ENCODE measurements at regions not wholly inside any gene's neighbourhood (a gene's known extent, or its start where the extent isn't known, plus 50 kb on each side); places are given as distances from the start of the nearest gene placed in this dataset.

DNA sequence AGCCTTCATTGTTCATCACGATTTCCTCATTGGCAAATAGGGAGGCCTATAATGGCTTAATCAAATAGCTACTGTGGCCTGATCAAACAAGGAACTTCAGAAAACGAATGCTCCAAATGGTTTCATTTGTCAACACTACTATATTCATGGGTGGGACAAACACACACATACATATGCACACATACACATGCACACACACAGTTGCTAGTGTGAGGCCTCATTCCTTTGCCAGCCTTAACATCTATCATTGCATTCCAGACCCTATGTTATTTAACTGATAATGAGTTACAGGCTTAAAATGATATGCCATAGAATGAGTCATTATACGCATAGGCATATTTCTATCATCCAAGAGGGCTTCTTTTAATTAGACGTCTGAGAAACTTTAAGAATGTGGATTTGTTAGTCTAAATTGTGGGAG lies 140.2 kb downstream of the KLF5 start:
- Histone ChIP-seq H3K27me3 (ENCODE audit: low read length) (no peaks in the 10 kb centered on the region), H3K9me3 (ENCODE audit: low read length) (no peaks in the 10 kb centered on the region), H3K4me2 (ENCODE audit: low read depth, low read length, poor library complexity, severe bottlenecking) (no peak overlapping the region), H3K4me3 (ENCODE audit: low read length) (no peak overlapping the region), H3K4me1 (ENCODE audit: low read length) (no peaks in the 10 kb centered on the region), H2AFZ (ENCODE audit: low read length) (no peak overlapping the region), H3K79me2 (ENCODE audit: low read length) (no peaks in the 10 kb centered on the region), H3K9ac (ENCODE audit: low read length) (no peak overlapping the region), H4K20me1 (ENCODE audit: insufficient read depth, low read depth, low read length) (no peaks in the 10 kb centered on the region), H3K9me2 (replicated peaks; ENCODE audit: insufficient read depth, low read length) (no peaks in the 10 kb centered on the region), H3K27ac (ENCODE audit: low read length) (no peak overlapping the region), H3K36me3 (ENCODE audit: insufficient read depth, low read length) (no peaks in the 10 kb centered on the region)
- DNase-seq = no peak

DNA sequence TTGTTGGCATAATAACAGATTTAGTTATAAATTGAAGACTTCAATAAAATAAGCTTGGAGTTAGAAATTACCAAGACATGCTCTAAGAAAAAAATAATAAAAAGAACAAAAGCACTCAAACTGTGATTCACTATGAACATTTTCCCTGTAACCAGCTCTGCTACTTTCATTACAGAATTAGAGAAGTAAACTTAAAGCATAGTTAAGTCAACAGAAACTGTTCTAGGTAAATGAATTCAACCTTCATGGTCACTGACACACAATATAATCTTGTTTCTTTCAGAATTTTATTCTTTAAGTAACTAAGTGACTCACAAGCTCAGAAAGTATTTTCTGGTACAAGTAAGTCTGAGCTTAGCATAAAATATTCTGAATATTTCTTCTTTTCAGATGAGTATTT lies 136.3 kb downstream of the KLF5 start:
- Histone ChIP-seq H3K9me2 (replicated peaks; ENCODE audit: insufficient read depth, low read length) (no peaks in the 10 kb centered on the region), H3K9me3 (ENCODE audit: low read length) (no peaks in the 10 kb centered on the region), H3K4me1 (ENCODE audit: low read length) (no peaks in the 10 kb centered on the region), H3K79me2 (ENCODE audit: low read length) (no peaks in the 10 kb centered on the region), H3K9ac (ENCODE audit: low read length) (no peak overlapping the region), H3K4me2 (ENCODE audit: low read depth, low read length, poor library complexity, severe bottlenecking) (no peak overlapping the region), H4K20me1 (ENCODE audit: insufficient read depth, low read depth, low read length) (no peaks in the 10 kb centered on the region), H3K36me3 (ENCODE audit: insufficient read depth, low read length) (no peaks in the 10 kb centered on the region), H3K27me3 (ENCODE audit: low read length) (no peaks in the 10 kb centered on the region), H3K4me3 (ENCODE audit: low read length) (no peak overlapping the region), H2AFZ (ENCODE audit: low read length) (no peak overlapping the region), H3K27ac (ENCODE audit: low read length) (no peak overlapping the region)
- no peak for DNase-seq

DNA sequence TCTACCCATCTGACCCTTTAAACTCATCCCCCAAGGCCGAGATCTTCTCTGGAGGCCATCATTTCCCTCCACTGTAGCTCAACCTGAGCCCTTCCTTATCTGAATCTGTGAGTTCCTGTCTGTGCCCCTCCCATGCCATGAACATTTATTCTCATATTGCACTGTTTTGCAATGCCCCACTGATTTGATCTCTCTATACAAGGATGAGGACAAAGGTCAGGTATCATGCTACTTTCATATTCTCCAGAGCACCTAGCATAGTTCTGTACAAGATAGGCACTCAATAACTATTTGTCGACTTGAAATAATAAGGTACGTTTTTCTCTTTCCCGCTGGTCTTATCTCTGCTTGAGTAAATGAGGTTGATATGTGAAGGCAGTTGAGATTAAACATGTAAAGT lies 135.5 kb downstream of the KLF5 start:
- no peaks in the 10 kb centered on the region for H3K4me1 ChIP-seq (ENCODE audit: low read length)
- H3K27ac ChIP-seq (ENCODE audit: low read length) = no peak overlapping the region
- H3K36me3 ChIP-seq (ENCODE audit: insufficient read depth, low read length) = no peaks in the 10 kb centered on the region
- H3K79me2 ChIP-seq (ENCODE audit: low read length) = no peaks in the 10 kb centered on the region
- no peaks in the 10 kb centered on the region for H3K9me2 ChIP-seq (replicated peaks; ENCODE audit: insufficient read depth, low read length)
- H3K27me3 ChIP-seq (ENCODE audit: low read length) = no peaks in the 10 kb centered on the region
- no peaks in the 10 kb centered on the region for H3K9me3 ChIP-seq (ENCODE audit: low read length)
- DNase-seq = no peak
- H2AFZ ChIP-seq (ENCODE audit: low read length) = no peak overlapping the region
- no peak overlapping the region for H3K9ac ChIP-seq (ENCODE audit: low read length)
- no peak overlapping the region for H3K4me3 ChIP-seq (ENCODE audit: low read length)
- no peaks in the 10 kb centered on the region for H4K20me1 ChIP-seq (ENCODE audit: insufficient read depth, low read depth, low read length)
- H3K4me2 ChIP-seq (ENCODE audit: low read depth, low read length, poor library complexity, severe bottlenecking) = no peak overlapping the region

DNA sequence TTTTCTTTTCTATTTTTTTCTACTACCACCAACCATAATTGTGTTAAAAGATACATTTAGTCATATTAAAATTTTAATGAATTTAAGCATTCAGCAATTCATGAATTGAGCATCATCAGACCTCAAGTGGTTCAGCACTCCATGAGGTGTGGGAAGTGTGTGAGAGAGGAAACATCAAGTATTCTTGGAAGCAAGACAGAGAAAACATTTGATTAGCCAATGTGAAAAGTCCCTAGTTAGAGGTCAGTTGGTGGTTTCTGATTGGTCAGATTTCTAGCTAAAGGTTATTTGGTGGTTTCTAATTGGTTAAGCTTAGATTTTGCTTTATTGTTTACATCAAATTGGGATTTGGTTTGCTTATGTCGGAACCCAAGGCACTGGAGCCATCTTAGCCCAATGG lies 134.7 kb downstream of the KLF5 start:
- Histone ChIP-seq H3K4me2 (ENCODE audit: low read depth, low read length, poor library complexity, severe bottlenecking) (no peak overlapping the region), H3K9me3 (ENCODE audit: low read length) (no peaks in the 10 kb centered on the region), H3K79me2 (ENCODE audit: low read length) (no peaks in the 10 kb centered on the region), H3K4me1 (ENCODE audit: low read length) (no peaks in the 10 kb centered on the region), H3K27me3 (ENCODE audit: low read length) (no peaks in the 10 kb centered on the region), H2AFZ (ENCODE audit: low read length) (no peak overlapping the region), H3K9me2 (replicated peaks; ENCODE audit: insufficient read depth, low read length) (no peaks in the 10 kb centered on the region), H3K27ac (ENCODE audit: low read length) (no peak overlapping the region), H3K36me3 (ENCODE audit: insufficient read depth, low read length) (no peaks in the 10 kb centered on the region), H3K9ac (ENCODE audit: low read length) (no peak overlapping the region), H3K4me3 (ENCODE audit: low read length) (no peak overlapping the region), H4K20me1 (ENCODE audit: insufficient read depth, low read depth, low read length) (no peaks in the 10 kb centered on the region)
- no peak for DNase-seq

DNA sequence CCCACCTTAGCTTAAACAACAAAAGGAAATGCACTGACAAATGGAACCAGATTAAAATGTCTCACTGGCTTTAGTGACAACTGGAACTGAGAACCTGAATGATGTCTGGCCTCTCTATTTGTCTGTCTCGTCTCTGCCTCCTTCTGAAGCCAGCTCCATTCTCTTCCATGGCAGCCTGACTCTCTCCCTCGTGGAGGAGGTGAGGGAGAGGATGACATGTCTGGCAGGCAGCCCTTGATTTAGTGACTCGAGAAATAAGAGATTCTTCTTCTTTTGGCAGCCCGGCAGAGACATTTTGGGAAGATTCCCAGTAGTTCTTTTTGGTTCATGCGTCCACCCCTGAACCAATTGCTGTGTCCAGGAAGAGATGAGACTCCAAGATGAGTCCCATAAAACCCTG lies 131.7 kb downstream of the KLF5 start:
- Histone ChIP-seq H3K36me3 (ENCODE audit: insufficient read depth, low read length) (no peaks in the 10 kb centered on the region), H3K9me2 (replicated peaks; ENCODE audit: insufficient read depth, low read length) (no peaks in the 10 kb centered on the region), H3K27me3 (ENCODE audit: low read length) (no peaks in the 10 kb centered on the region), H3K9ac (ENCODE audit: low read length) (no peak overlapping the region), H3K27ac (ENCODE audit: low read length) (no peak overlapping the region), H3K4me1 (ENCODE audit: low read length) (no peaks in the 10 kb centered on the region), H3K4me2 (ENCODE audit: low read depth, low read length, poor library complexity, severe bottlenecking) (peak overlapping the region; percentile 17), H2AFZ (ENCODE audit: low read length) (no peak overlapping the region), H3K9me3 (ENCODE audit: low read length) (no peaks in the 10 kb centered on the region), H3K79me2 (ENCODE audit: low read length) (no peaks in the 10 kb centered on the region), H4K20me1 (ENCODE audit: insufficient read depth, low read depth, low read length) (no peaks in the 10 kb centered on the region), H3K4me3 (ENCODE audit: low read length) (no peak overlapping the region)
- no peak for DNase-seq

DNA sequence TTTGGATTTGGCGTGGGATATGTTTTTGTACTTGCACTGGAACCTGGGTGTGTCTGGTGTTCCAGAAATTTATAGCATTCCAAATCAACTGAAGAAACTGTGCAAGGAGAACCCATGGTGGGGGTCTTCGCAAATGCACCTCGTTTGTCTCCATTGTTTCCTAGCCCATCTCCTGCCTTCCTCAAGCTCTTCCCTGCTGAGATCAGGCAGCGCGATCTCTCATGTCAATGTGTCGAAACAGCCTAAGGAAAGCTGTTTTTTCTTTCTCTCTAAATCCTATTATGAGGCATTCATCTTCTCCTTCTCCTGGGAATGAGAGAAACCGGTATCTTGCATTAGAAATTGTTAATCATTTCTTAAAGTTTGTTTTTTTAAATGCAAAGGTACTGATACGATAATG lies 131.0 kb downstream of the KLF5 start:
- Histone ChIP-seq H3K27me3 (ENCODE audit: low read length) (no peaks in the 10 kb centered on the region), H3K4me3 (ENCODE audit: low read length) (no peak overlapping the region), H2AFZ (ENCODE audit: low read length) (no peak overlapping the region), H3K9ac (ENCODE audit: low read length) (no peak overlapping the region), H3K4me1 (ENCODE audit: low read length) (no peaks in the 10 kb centered on the region), H4K20me1 (ENCODE audit: insufficient read depth, low read depth, low read length) (no peaks in the 10 kb centered on the region), H3K27ac (ENCODE audit: low read length) (no peak overlapping the region), H3K9me2 (replicated peaks; ENCODE audit: insufficient read depth, low read length) (no peaks in the 10 kb centered on the region), H3K4me2 (ENCODE audit: low read depth, low read length, poor library complexity, severe bottlenecking) (peak overlapping the region; percentile 17), H3K36me3 (ENCODE audit: insufficient read depth, low read length) (no peaks in the 10 kb centered on the region), H3K79me2 (ENCODE audit: low read length) (no peaks in the 10 kb centered on the region), H3K9me3 (ENCODE audit: low read length) (no peaks in the 10 kb centered on the region)
- no peak for DNase-seq

DNA sequence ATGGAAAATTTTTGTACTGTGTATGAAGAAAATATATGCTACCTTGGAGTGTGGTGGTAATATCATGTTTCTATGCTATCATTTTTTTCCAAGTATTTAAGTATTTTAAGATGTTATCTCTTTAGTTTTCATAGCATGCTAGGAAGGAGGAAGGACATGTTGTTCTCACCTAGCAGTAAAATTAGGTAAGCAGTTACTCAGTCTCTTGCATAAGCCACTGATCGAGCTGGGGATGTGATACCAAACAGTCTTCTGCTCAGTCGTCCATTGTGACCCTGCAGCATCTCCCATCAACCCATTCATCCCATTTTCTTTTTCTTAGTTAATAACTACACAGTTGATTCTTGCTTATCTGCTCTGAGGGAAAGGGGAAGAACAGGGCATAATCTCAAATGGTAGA lies 130.6 kb downstream of the KLF5 start:
- Histone ChIP-seq H3K9me2 (replicated peaks; ENCODE audit: insufficient read depth, low read length) (no peaks in the 10 kb centered on the region), H3K4me2 (ENCODE audit: low read depth, low read length, poor library complexity, severe bottlenecking) (peak overlapping the region; percentile 17)
- no peak for DNase-seq

DNA sequence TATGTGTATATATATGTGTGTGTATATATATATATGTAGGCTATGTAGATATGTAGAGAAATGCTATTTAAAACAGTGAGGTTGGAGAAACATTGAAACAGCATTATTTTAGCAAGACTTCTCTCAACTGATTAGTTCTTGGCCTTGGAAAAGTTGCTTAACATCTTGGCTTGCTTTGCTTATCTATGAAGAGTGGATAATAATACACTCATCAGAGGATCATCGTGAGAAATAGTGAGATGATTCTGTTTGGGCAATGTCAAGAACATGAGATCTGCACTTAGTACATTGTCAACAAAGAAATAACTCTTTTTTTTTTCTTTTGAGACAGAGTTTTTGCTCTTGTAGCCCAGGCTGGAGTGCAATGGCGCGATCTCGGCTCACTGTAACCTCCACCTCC lies 128.3 kb downstream of the KLF5 start:
- H3K36me3 ChIP-seq (ENCODE audit: insufficient read depth, low read length) = no peaks in the 10 kb centered on the region
- no peaks in the 10 kb centered on the region for H4K20me1 ChIP-seq (ENCODE audit: insufficient read depth, low read depth, low read length)
- no peaks in the 10 kb centered on the region for H3K9me3 ChIP-seq (ENCODE audit: low read length)
- H3K4me1 ChIP-seq (ENCODE audit: low read length) = no peaks in the 10 kb centered on the region
- no peaks in the 10 kb centered on the region for H3K9me2 ChIP-seq (replicated peaks; ENCODE audit: insufficient read depth, low read length)
- H3K4me3 ChIP-seq (ENCODE audit: low read length) = no peak overlapping the region
- H3K79me2 ChIP-seq (ENCODE audit: low read length) = no peaks in the 10 kb centered on the region
- H3K27me3 ChIP-seq (ENCODE audit: low read length) = no peaks in the 10 kb centered on the region
- H3K9ac ChIP-seq (ENCODE audit: low read length) = no peak overlapping the region
- no peak for DNase-seq
- no peak overlapping the region for H3K4me2 ChIP-seq (ENCODE audit: low read depth, low read length, poor library complexity, severe bottlenecking)
- no peak overlapping the region for H2AFZ ChIP-seq (ENCODE audit: low read length)
- no peak overlapping the region for H3K27ac ChIP-seq (ENCODE audit: low read length)

More for the DNA sequence above, 130.6 kb downstream of the KLF5 start:
- no peaks in the 10 kb centered on the region for H3K36me3 ChIP-seq (ENCODE audit: insufficient read depth, low read length)
- H3K4me1 ChIP-seq (ENCODE audit: low read length) = no peaks in the 10 kb centered on the region
- H3K9ac ChIP-seq (ENCODE audit: low read length) = no peak overlapping the region
- H2AFZ ChIP-seq (ENCODE audit: low read length) = no peak overlapping the region
- no peaks in the 10 kb centered on the region for H3K9me3 ChIP-seq (ENCODE audit: low read length)
- no peak overlapping the region for H3K27ac ChIP-seq (ENCODE audit: low read length)
- H3K4me3 ChIP-seq (ENCODE audit: low read length) = no peak overlapping the region
- H3K27me3 ChIP-seq (ENCODE audit: low read length) = no peaks in the 10 kb centered on the region
- no peaks in the 10 kb centered on the region for H3K79me2 ChIP-seq (ENCODE audit: low read length)
- no peaks in the 10 kb centered on the region for H4K20me1 ChIP-seq (ENCODE audit: insufficient read depth, low read depth, low read length)

DNA sequence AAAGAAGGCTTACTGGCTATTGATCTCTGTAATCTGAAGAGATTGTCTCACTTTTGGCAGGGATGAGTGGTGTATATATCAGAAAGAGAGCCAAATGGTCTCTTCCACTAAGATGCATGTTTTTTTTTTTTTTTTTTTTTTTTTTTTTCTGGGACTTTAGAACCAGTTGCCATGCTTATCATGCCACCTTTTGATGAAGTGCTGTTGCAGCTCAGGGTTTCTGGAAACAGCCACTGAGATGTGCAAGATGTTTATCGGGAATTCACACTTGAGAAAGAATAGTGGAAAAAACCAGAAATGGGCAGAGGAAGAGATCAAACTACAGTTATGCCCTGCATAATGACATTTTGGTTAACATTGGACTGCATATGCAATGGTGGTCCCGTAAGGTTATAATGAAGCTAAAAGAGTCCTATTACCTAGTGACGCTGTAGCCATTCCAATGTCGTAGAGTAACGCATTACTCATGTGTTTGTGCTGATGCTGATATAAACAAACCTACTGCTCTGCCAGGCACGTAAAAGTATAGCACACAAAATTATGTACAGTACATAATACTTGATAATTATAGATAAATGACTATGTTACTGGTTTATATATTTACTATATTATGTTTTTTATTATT lies 121.0 kb downstream of the KLF5 start:
- no peak overlapping the region for H3K4me2 ChIP-seq (ENCODE audit: low read depth, low read length, poor library complexity, severe bottlenecking)
- H3K9ac ChIP-seq (ENCODE audit: low read length) = no peak overlapping the region

More for the DNA sequence above, 121.0 kb downstream of the KLF5 start:
- H3K9me3 ChIP-seq (ENCODE audit: low read length) = no peaks in the 10 kb centered on the region
- no peaks in the 10 kb centered on the region for H4K20me1 ChIP-seq (ENCODE audit: insufficient read depth, low read depth, low read length)
- H3K79me2 ChIP-seq (ENCODE audit: low read length) = no peaks in the 10 kb centered on the region
- no peaks in the 10 kb centered on the region for H3K36me3 ChIP-seq (ENCODE audit: insufficient read depth, low read length)
- H3K27me3 ChIP-seq (ENCODE audit: low read length) = no peaks in the 10 kb centered on the region
- H2AFZ ChIP-seq (ENCODE audit: low read length) = no peak overlapping the region
- no peaks in the 10 kb centered on the region for H3K4me1 ChIP-seq (ENCODE audit: low read length)
- no peak for DNase-seq
- H3K9me2 ChIP-seq (replicated peaks; ENCODE audit: insufficient read depth, low read length) = no peaks in the 10 kb centered on the region
- H3K27ac ChIP-seq (ENCODE audit: low read length) = no peak overlapping the region
- no peak overlapping the region for H3K4me3 ChIP-seq (ENCODE audit: low read length)
